Nephron progenitor cell (in vitro differentiated cells): ENCODE measurements at regions not wholly inside any gene's neighbourhood (a gene's known extent, or its start where the extent isn't known, plus 50 kb on each side); places are given as distances from the start of the nearest gene placed in this dataset.

ENCODE experiments used
- DNase-seq: peaks from one replicate; pipeline ENCODE4 v3.0.0; 2021
- H3K27ac Mint-ChIP-seq: 2 replicates; pipeline ENCODE4 v1.8.0; 2021; ENCODE audit warnings: mild to moderate bottlenecking, moderate library complexity, mixed read lengths
- H3K27me3 Mint-ChIP-seq: 2 replicates; pipeline ENCODE4 v1.8.0; 2021; ENCODE audit warnings: mild to moderate bottlenecking, low read depth, mixed read lengths; ENCODE audit not compliant: poor library complexity
- H3K36me3 Mint-ChIP-seq: 2 replicates; pipeline ENCODE4 v1.8.0; 2021; ENCODE audit warnings: low read depth, mixed read lengths
- H3K4me1 Mint-ChIP-seq: 2 replicates; pipeline ENCODE4 v1.8.0; 2021; ENCODE audit warnings: mixed read lengths
- H3K4me3 Mint-ChIP-seq: 2 replicates; pipeline ENCODE4 v1.8.0; 2021; ENCODE audit warnings: mild to moderate bottlenecking, moderate library complexity, mixed read lengths
- H3K9me3 Mint-ChIP-seq: 2 replicates; pipeline ENCODE4 v1.8.0; 2021; ENCODE audit warnings: mild to moderate bottlenecking, moderate library complexity, mixed read lengths
- CTCF ChIP-seq: fragments of 200-600 bp; sonication (generic); IDR thresholded peaks from 2 replicates; pipeline ENCODE4 v1.5.0; 2021; ENCODE audit warnings: antibody characterized with exemption

- Mint-ChIP-seq H3K9me3 (no peaks in the 10 kb centered on the region), H3K27ac (no peak overlapping the region), H3K27me3 (peaks cover 9% of the 10 kb centered on the region), H3K4me3 (no peak overlapping the region), H3K4me1 (no peaks in the 10 kb centered on the region), H3K36me3 (no peaks in the 10 kb centered on the region)
- no peak for DNase-seq
- no peak for TF ChIP-seq CTCF
These were observed 122.4 kb upstream of the NPY2R start for GRCh38 chr4:155085843-155086530.

- Mint-ChIP-seq H3K9me3 (no peaks in the 10 kb centered on the region), H3K4me1 (no peaks in the 10 kb centered on the region), H3K36me3 (no peaks in the 10 kb centered on the region), H3K27me3 (peaks cover 13% of the 10 kb centered on the region), H3K4me3 (no peak overlapping the region), H3K27ac (no peak overlapping the region)
- no peak for TF ChIP-seq CTCF
- no peak for DNase-seq
These were observed 114.1 kb upstream of the NPY2R start for GRCh38 chr4:155094201-155094820.

GRCh38 chr4:155099231-155099630, 109.2 kb upstream of the NPY2R start:
- Mint-ChIP-seq H3K9me3 (no peaks in the 10 kb centered on the region), H3K27me3 (no peaks in the 10 kb centered on the region), H3K4me3 (no peak overlapping the region), H3K4me1 (no peaks in the 10 kb centered on the region), H3K27ac (no peak overlapping the region), H3K36me3 (no peaks in the 10 kb centered on the region)
- no peak for TF ChIP-seq CTCF
- DNase-seq: no peak

GRCh38 chr4:155106629-155107028, 101.8 kb upstream of the NPY2R start:
- no peaks in the 10 kb centered on the region for H3K36me3 Mint-ChIP-seq
- peaks cover 3% of the 10 kb centered on the region for H3K27me3 Mint-ChIP-seq
- H3K27ac Mint-ChIP-seq: no peak overlapping the region
- DNase-seq: no peak
- H3K4me3 Mint-ChIP-seq: no peak overlapping the region
- H3K9me3 Mint-ChIP-seq: peaks cover 7% of the 10 kb centered on the region
- no peaks in the 10 kb centered on the region for H3K4me1 Mint-ChIP-seq
- TF ChIP-seq CTCF: no peak

DNA sequence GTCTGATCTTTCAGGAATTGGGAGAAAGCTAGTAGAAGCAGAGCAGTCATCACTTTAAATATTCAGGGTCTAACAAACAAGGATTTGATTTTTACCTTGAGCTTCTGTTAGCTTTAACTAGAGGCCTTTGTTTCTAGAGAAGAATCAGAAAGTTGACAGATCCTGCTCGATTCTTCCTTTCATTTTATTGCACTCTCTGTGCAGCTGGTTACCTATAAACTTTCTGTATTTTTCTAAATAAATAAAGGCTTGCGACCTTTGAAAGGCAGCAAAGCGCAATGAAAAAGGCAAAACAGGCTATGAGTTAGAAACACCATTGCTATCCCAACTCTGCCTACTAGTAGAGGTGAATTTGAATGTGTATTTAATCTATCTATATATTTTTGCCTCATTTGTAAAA, 101.4 kb upstream of the NPY2R start:
- Mint-ChIP-seq H3K4me1 (no peaks in the 10 kb centered on the region), H3K27ac (no peak overlapping the region), H3K36me3 (no peaks in the 10 kb centered on the region), H3K27me3 (peaks cover 6% of the 10 kb centered on the region), H3K4me3 (no peak overlapping the region), H3K9me3 (peaks cover 11% of the 10 kb centered on the region)
- DNase-seq: no peak
- TF ChIP-seq CTCF: no peak

- no peak overlapping the region for H3K4me3 Mint-ChIP-seq
- H3K36me3 Mint-ChIP-seq: peaks cover 7% of the 10 kb centered on the region
- no peak overlapping the region for H3K27ac Mint-ChIP-seq
- TF ChIP-seq CTCF: no peak
- H3K27me3 Mint-ChIP-seq: peaks cover 2% of the 10 kb centered on the region
- H3K9me3 Mint-ChIP-seq: peaks cover 49% of the 10 kb centered on the region
- DNase-seq: no peak
- no peaks in the 10 kb centered on the region for H3K4me1 Mint-ChIP-seq
These were observed 93.6 kb upstream of the NPY2R start for GRCh38 chr4:155114790-155115189.
